Brain microvascular endothelial cell (primary cell): ENCODE measurements at regions not wholly inside any gene's neighbourhood (a gene's known extent, or its start where the extent isn't known, plus 50 kb on each side); places are given as distances from the start of the nearest gene placed in this dataset.
A peak's percentile ranks its signal among the peaks of the same experiment; 100 is the strongest.

ENCODE experiments used
- DNase-seq: peaks from one replicate; pipeline ENCODE4 v3.0.0-alpha.2; 2020
- H3K27ac ChIP-seq: fragments of 250-450 bp; sonication (Bioruptor Pico); 2 replicates; pipeline ENCODE4 v1.5.1; 2020; ENCODE audit warnings: mild to moderate bottlenecking, moderate library complexity
- H3K27me3 ChIP-seq: fragments of 250-450 bp; sonication (Bioruptor Pico); replicated peaks from 2 replicates; pipeline ENCODE4 v1.5.1; 2020; ENCODE audit warnings: mild to moderate bottlenecking
- H3K36me3 ChIP-seq: fragments of 250-450 bp; sonication (Bioruptor Pico); replicated peaks from 2 replicates; pipeline ENCODE4 v1.5.1; 2020; ENCODE audit warnings: mild to moderate bottlenecking
- H3K4me3 ChIP-seq: 2 replicates; pipeline ENCODE4 v1.5.1; 2011; ENCODE audit warnings: low read depth, mild to moderate bottlenecking, control low read depth, low read length, moderate library complexity
- in situ Hi-C: cut with HindIII; loops from 2 replicates; pipeline ENCODE4 v1.10.0; 2017; ENCODE audit warnings: low sequenced_read_pairs, low pct_ligation_motif_present
- TF ChIP-seq, protein P1 (sequence below): IDR thresholded peaks from 2 replicates; pipeline ENCODE4 v1.5.1; 2011; ENCODE audit warnings: low read depth, mild to moderate bottlenecking, moderate library complexity, low read length, control low read depth, inconsistent platforms; ENCODE audit errors: missing control alignments

DNA sequence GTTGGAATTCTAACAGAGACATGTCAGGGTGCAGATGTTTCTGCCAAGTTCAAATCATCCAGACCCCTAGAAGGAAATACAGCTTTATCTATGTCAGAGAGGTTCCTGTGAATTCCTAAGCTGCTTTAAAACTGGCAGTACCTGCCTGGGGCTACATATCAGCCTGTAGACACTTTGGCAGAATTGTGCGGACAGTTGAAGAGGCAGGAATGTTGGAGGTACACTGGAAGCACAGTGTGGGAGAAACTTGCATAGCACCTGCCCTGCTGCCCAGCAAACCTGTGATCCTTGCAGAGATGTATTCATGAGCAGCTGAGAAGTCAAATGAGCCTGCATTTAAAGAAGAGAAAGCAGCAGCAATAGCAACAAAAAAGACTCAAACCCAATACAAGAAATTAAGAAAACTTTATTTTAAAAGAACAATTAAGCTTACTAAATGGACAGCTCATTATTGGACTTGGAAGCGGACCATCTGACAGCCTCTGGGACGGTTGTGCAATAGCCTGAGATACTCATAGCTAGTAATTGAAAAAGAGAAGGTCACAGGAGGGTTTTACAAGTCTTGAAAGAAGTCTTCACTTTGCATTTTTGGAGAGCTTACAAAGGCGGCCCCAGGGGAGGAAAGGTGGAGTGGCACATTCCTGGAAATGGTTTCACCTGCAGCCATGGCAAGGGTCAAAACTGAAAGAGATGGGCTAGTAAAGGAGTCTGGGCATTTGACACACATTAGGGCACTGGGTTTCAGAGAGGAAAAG, 280.9 kb upstream of the FLRT2 start:
- no peak overlapping the region for H3K4me3 ChIP-seq
- H3K36me3 ChIP-seq: no peaks in the 10 kb centered on the region
- TF ChIP-seq, protein P1, sequence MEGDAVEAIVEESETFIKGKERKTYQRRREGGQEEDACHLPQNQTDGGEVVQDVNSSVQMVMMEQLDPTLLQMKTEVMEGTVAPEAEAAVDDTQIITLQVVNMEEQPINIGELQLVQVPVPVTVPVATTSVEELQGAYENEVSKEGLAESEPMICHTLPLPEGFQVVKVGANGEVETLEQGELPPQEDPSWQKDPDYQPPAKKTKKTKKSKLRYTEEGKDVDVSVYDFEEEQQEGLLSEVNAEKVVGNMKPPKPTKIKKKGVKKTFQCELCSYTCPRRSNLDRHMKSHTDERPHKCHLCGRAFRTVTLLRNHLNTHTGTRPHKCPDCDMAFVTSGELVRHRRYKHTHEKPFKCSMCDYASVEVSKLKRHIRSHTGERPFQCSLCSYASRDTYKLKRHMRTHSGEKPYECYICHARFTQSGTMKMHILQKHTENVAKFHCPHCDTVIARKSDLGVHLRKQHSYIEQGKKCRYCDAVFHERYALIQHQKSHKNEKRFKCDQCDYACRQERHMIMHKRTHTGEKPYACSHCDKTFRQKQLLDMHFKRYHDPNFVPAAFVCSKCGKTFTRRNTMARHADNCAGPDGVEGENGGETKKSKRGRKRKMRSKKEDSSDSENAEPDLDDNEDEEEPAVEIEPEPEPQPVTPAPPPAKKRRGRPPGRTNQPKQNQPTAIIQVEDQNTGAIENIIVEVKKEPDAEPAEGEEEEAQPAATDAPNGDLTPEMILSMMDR: no peak
- DNase-seq: no peak
- no peaks in the 10 kb centered on the region for H3K27me3 ChIP-seq
- H3K27ac ChIP-seq: no peak overlapping the region
- in situ Hi-C loops: no loop called here

DNA sequence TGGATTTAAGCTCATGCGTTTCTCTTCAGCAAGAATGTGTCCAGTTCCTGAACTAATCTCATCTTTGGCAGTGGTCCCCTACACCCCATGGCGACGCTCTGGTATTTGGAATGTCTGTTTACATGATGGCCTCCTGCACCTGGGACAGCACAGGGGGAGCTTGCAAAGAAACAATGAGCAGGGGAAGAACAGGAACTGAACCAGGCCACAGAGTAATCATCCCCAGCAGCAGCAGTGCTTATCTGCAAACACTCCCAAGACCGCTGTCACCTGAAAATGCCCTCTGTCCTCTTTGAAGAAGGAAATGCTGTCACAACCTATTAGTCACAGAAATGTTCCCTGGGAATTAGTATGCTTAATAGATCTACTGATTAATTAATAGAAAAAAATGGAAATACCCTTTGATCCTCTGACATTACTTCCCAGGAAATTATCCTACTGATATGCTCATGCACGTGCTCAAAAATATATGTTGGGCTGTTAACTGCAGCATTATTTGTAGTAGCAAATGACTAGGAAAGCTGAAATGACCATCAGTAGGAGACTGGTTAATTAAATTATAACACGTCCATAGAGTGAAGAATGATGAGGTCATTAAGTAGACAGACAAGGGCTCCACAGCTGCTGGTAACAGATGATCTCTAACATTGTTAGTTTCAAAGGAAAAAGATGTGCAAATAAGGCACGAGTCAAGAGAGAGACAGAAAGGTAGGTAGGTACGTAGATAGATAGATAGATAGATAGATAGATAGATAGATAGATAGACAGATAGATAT, 279.3 kb upstream of the FLRT2 start:
- TF ChIP-seq, protein P1: no peak
- H3K4me3 ChIP-seq: no peak overlapping the region
- H3K27me3 ChIP-seq: no peaks in the 10 kb centered on the region
- no peaks in the 10 kb centered on the region for H3K36me3 ChIP-seq
- DNase-seq: no peak
- no peak overlapping the region for H3K27ac ChIP-seq
- in situ Hi-C loops: no loop called here

DNA sequence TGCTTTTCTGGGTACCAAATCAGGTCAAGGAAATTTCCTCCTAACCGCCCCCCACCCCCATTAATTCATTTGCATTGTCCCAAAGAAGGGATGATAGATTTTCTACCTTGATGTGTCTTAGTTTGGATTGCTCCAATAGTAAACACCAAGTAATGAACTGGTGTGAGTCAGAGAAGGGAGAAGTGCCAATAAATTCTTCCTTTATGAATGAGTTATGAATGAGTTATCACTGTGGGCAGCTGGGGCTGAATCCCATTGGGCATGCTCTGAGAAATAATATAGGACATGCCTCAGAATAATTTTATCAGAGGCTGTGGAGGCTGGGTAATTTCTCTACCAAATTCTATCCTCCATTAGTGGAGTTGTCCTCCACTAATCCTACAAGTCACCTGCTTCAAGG, 277.9 kb upstream of the FLRT2 start:
- Histone ChIP-seq H3K27ac (no peak overlapping the region), H3K4me3 (no peak overlapping the region), H3K27me3 (no peaks in the 10 kb centered on the region), H3K36me3 (no peaks in the 10 kb centered on the region)
- in situ Hi-C loops: no loop called here
- DNase-seq: peak; percentile 80
- TF ChIP-seq, protein P1: no peak

DNA sequence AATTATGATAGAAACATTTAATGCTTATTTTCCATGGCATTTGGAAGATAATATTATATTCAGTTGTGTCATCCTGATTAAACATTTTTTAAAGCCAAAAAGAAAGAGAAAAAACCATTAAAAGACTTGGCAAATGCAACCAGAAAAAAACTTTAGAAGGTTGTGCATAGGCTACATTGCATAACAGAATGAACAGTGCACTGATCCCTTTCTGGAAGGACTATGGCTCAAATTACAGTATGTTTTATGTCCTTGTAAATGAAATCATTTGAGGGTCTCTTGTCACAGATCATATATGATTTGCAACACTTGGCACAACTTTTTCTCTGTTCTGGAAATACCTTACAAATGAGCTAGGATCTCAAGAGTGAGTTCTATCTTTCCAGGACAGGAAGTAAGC, 275.2 kb upstream of the FLRT2 start:
- in situ Hi-C loops: no loop called here
- DNase-seq: no peak

DNA sequence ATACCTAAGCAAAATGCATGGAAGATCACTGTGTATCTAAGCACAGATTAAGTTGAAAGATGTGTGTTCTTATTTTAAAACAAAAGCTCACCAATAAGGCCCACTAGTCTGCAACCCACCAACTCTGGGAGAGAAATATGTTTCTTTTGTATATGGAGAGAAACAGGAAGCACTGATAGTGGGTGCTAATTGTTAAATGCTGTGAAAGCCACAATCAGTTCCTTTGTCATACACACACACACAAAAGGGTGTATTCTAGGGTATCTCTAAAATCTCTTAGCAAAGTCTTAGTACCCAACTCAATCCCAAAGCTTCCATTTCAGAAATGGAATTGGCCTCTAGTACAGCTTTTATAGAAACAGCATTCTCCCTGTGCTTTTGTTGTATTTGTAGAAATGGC, 272.7 kb upstream of the FLRT2 start:
- Histone ChIP-seq H3K27me3 (no peaks in the 10 kb centered on the region), H3K4me3 (no peak overlapping the region), H3K36me3 (no peaks in the 10 kb centered on the region), H3K27ac (no peak overlapping the region)
- in situ Hi-C loops: no loop called here
- DNase-seq: no peak
- TF ChIP-seq, protein P1: no peak

More for the DNA sequence above, 275.2 kb upstream of the FLRT2 start:
- Histone ChIP-seq H3K4me3 (no peak overlapping the region), H3K27ac (no peak overlapping the region), H3K27me3 (no peaks in the 10 kb centered on the region), H3K36me3 (no peaks in the 10 kb centered on the region)
- TF ChIP-seq, protein P1: no peak
